H9 (cell line): ENCODE measurements at regions not wholly inside any gene's neighbourhood (a gene's known extent, or its start where the extent isn't known, plus 50 kb on each side); places are given as distances from the start of the nearest gene placed in this dataset.

Experiments
- DNase-seq: peaks from one replicate; pipeline ENCODE4 v3.0.0-alpha.2; 2017
- H2AFZ ChIP-seq: one replicate; pipeline ENCODE4 v1.6.1; 2013; ENCODE audit warnings: mild to moderate bottlenecking, low read length, control low read depth, moderate library complexity
- H2AK5ac ChIP-seq: 2 replicates; pipeline ENCODE4 v1.6.1; 2013; ENCODE audit warnings: low read length, control low read depth, mixed read lengths; ENCODE audit not compliant: insufficient read length
- H2BK120ac ChIP-seq: one replicate; pipeline ENCODE4 v1.6.1; 2013; ENCODE audit warnings: low read depth, mild to moderate bottlenecking, low read length, control low read depth, inconsistent platforms; ENCODE audit not compliant: poor library complexity, severe bottlenecking
- H2BK12ac ChIP-seq: 2 replicates; pipeline ENCODE4 v1.6.1; 2013; ENCODE audit warnings: low read length, control low read depth, mixed read lengths, low read depth; ENCODE audit not compliant: insufficient read length
- H2BK15ac ChIP-seq: 2 replicates; pipeline ENCODE4 v1.6.1; 2013; ENCODE audit warnings: low read depth, low read length, control low read depth
- H2BK20ac ChIP-seq: one replicate; pipeline ENCODE4 v1.6.1; 2013; ENCODE audit warnings: low read depth, mild to moderate bottlenecking, low read length, control low read depth, inconsistent platforms; ENCODE audit not compliant: poor library complexity, severe bottlenecking
- H2BK5ac ChIP-seq: 2 replicates; pipeline ENCODE4 v1.6.1; 2013; ENCODE audit warnings: low read length, control low read depth, mixed read lengths; ENCODE audit not compliant: insufficient read length
- H3K14ac ChIP-seq: 2 replicates; pipeline ENCODE4 v1.6.1; 2013; ENCODE audit warnings: low read length, control low read depth; ENCODE audit not compliant: insufficient read depth
- H3K18ac ChIP-seq: 2 replicates; pipeline ENCODE4 v1.6.1; 2013; ENCODE audit warnings: low read depth, mild to moderate bottlenecking, mixed read lengths, low read length, control low read depth; ENCODE audit not compliant: insufficient read length
- H3K23ac ChIP-seq: 2 replicates; pipeline ENCODE4 v1.6.1; 2013; ENCODE audit warnings: low read length, control low read depth, mixed read lengths, low read depth; ENCODE audit not compliant: insufficient read length
- H3K23me2 ChIP-seq: 2 replicates; pipeline ENCODE4 v1.6.1; 2013; ENCODE audit warnings: low read depth, mild to moderate bottlenecking, mixed read lengths, low read length, control low read depth; ENCODE audit not compliant: insufficient read length, poor library complexity, severe bottlenecking
- H3K27ac ChIP-seq: 2 replicates; pipeline ENCODE4 v1.5.1; 2013; ENCODE audit warnings: low read length, control low read depth, mixed read lengths, low read depth; ENCODE audit not compliant: insufficient read length
- H3K27me3 ChIP-seq: 2 replicates; pipeline ENCODE4 v1.6.1; 2013; ENCODE audit warnings: low read length, control low read depth, inconsistent platforms; ENCODE audit not compliant: insufficient read depth
- H3K4ac ChIP-seq: 2 replicates; pipeline ENCODE4 v1.6.1; 2013; ENCODE audit warnings: low read depth, mild to moderate bottlenecking, control low read depth, inconsistent platforms, low read length, moderate library complexity
- H3K4me1 ChIP-seq: 2 replicates; pipeline ENCODE4 v1.6.1; 2013; ENCODE audit warnings: low read length, control low read depth, inconsistent platforms; ENCODE audit not compliant: insufficient read depth
- H3K4me2 ChIP-seq: 2 replicates; pipeline ENCODE4 v1.6.1; 2013; ENCODE audit warnings: low read length, control low read depth, mixed read lengths; ENCODE audit not compliant: insufficient read length, insufficient read depth
- H3K56ac ChIP-seq: 2 replicates; pipeline ENCODE4 v1.6.1; 2013; ENCODE audit warnings: low read depth, mild to moderate bottlenecking, mixed read lengths, low read length, control low read depth; ENCODE audit not compliant: insufficient read length
- H3K79me1 ChIP-seq: 2 replicates; pipeline ENCODE4 v1.6.1; 2013; ENCODE audit warnings: low read depth, mild to moderate bottlenecking, moderate library complexity, low read length, control low read depth, inconsistent platforms; ENCODE audit not compliant: insufficient read depth, poor library complexity, severe bottlenecking
- H3K79me2 ChIP-seq: 2 replicates; pipeline ENCODE4 v1.6.1; 2013; ENCODE audit warnings: low read length, control low read depth, inconsistent platforms; ENCODE audit not compliant: insufficient read depth
- H3K9ac ChIP-seq: 2 replicates; pipeline ENCODE4 v1.6.1; 2013; ENCODE audit warnings: low read length, control low read depth, mixed read lengths; ENCODE audit not compliant: insufficient read length; ENCODE audit errors: extremely low read depth
- H3K9me3 ChIP-seq: one replicate; pipeline ENCODE4 v1.6.1; 2013; ENCODE audit warnings: low read depth, low read length, inconsistent platforms; ENCODE audit not compliant: control insufficient read depth
- H3T11ph ChIP-seq: one replicate; pipeline ENCODE4 v1.6.1; 2013; ENCODE audit warnings: mild to moderate bottlenecking, low read length, control low read depth, inconsistent platforms
- H4K20me1 ChIP-seq: one replicate; pipeline ENCODE4 v1.6.1; 2013; ENCODE audit not compliant: control insufficient read depth, insufficient read length, insufficient read depth
- H4K5ac ChIP-seq: 2 replicates; pipeline ENCODE4 v1.6.1; 2013; ENCODE audit warnings: low read depth, mild to moderate bottlenecking, mixed read lengths, low read length, control low read depth; ENCODE audit not compliant: insufficient read length
- H4K8ac ChIP-seq: replicated peaks from 2 replicates; pipeline ENCODE4 v1.6.1; 2013; ENCODE audit warnings: low read length, control low read depth, mixed read lengths, low read depth; ENCODE audit not compliant: insufficient read length
- H4K91ac ChIP-seq: 2 replicates; pipeline ENCODE4 v1.6.1; 2013; ENCODE audit warnings: low read depth, mild to moderate bottlenecking, moderate library complexity, mixed read lengths, low read length, control low read depth; ENCODE audit not compliant: insufficient read length
- H3K27ac Mint-ChIP-seq, 3 experiments: 2 replicates in 2 of 3; 3 replicates in 1 of 3; pipeline ENCODE4 v1.8.0; 2020 to 2021; ENCODE audit warnings: mixed read lengths in 3 of 3, mild to moderate bottlenecking in 1 of 3, moderate library complexity in 1 of 3
- H3K27me3 Mint-ChIP-seq: 2 replicates; pipeline ENCODE4 v1.8.0; 2021; ENCODE audit warnings: low read depth, mild to moderate bottlenecking, moderate library complexity, mixed read lengths
- H3K36me3 Mint-ChIP-seq, 3 experiments: 2 replicates in 2 of 3; 3 replicates in 1 of 3; pipeline ENCODE4 v1.8.0; 2020 to 2021; ENCODE audit warnings: low read depth in 3 of 3, mixed read lengths in 3 of 3; ENCODE audit not compliant: insufficient read depth in 1 of 3
- H3K4me1 Mint-ChIP-seq, 2 experiments: 2 replicates each; pipeline ENCODE4 v1.8.0; 2020; ENCODE audit warnings: mixed read lengths in 2 of 2
- H3K4me3 Mint-ChIP-seq, 2 experiments: 2 replicates in 1 of 2; 3 replicates in 1 of 2; pipeline ENCODE4 v1.8.0; 2020 to 2021; ENCODE audit warnings: mild to moderate bottlenecking in 2 of 2, mixed read lengths in 2 of 2, moderate library complexity in 1 of 2
- H3K9me3 Mint-ChIP-seq, 2 experiments: 2 replicates in 1 of 2; 3 replicates in 1 of 2; pipeline ENCODE4 v1.8.0; 2020; ENCODE audit warnings: mild to moderate bottlenecking in 2 of 2, mixed read lengths in 2 of 2, moderate library complexity in 1 of 2
- CTCF ChIP-seq: fragments of 200-600 bp; sonication (generic); conservative IDR thresholded peaks from 3 replicates; pipeline ENCODE4 v1.8.0; 2021; ENCODE audit warnings: antibody characterized with exemption, mild to moderate bottlenecking
- WGBS: extraction: QIAGEN DNeasy Blood & Tissue Kit; methylation state at CpG from one replicate; pipeline ENCODE4 v1.1.7; 2013; ENCODE audit warnings: missing lambda C conversion rate, low lambda C conversion rate, mixed read lengths; ENCODE audit not compliant: insufficient read length; ENCODE audit errors: extremely low coverage; 5-methylcytosine and 5-hydroxymethylcytosine counted together

- Histone ChIP-seq H2BK20ac (no peak overlapping the region), H3K4me2 (no peak overlapping the region), H2BK5ac (no peak overlapping the region), H3K9me3 (no peaks in the 10 kb centered on the region), H2BK120ac (no peak overlapping the region), H3K27ac (no peak overlapping the region), H4K91ac (no peak overlapping the region), H3K23ac (no peak overlapping the region), H3K79me2 (no peaks in the 10 kb centered on the region), H3K27me3 (no peaks in the 10 kb centered on the region), H2AFZ (no peak overlapping the region), H3K4ac (no peak overlapping the region), H3K18ac (no peak overlapping the region), H3K79me1 (no peaks in the 10 kb centered on the region), H3K4me1 (no peaks in the 10 kb centered on the region), H3K14ac (no peak overlapping the region), H4K5ac (no peak overlapping the region), H4K8ac (no peak overlapping the region), H2AK5ac (no peak overlapping the region), H3K9ac (no peak overlapping the region), H3T11ph (no peak overlapping the region), H3K23me2 (no peaks in the 10 kb centered on the region), H2BK15ac (no peak overlapping the region), H2BK12ac (no peak overlapping the region), H3K56ac (no peak overlapping the region), H4K20me1 (no peaks in the 10 kb centered on the region)
- TF ChIP-seq CTCF = no peak
- Mint-ChIP-seq H3K27ac (no peak overlapping the region), H3K9me3 (no peaks in the 10 kb centered on the region), H3K27me3 (no peaks in the 10 kb centered on the region), H3K4me1 (peaks cover 0 to 3% of the 10 kb centered on the region in 2 experiments; a peak in 1 of 4 replicates), H3K4me3 (no peak overlapping the region), H3K36me3 (no peaks in the 10 kb centered on the region)
- no peak for DNase-seq
- WGBS = no CpG with 5 or more reads among the region's 2 CpGs
Observed at GRCh38 chr1:65625528-65625927, 167.2 kb upstream of the PDE4B start.
